ENCODE measurements at regions not wholly inside any gene's neighbourhood (a gene's known extent, or its start where the extent isn't known, plus 50 kb on each side); places are given as distances from the start of the nearest gene placed in this dataset.

DNA sequence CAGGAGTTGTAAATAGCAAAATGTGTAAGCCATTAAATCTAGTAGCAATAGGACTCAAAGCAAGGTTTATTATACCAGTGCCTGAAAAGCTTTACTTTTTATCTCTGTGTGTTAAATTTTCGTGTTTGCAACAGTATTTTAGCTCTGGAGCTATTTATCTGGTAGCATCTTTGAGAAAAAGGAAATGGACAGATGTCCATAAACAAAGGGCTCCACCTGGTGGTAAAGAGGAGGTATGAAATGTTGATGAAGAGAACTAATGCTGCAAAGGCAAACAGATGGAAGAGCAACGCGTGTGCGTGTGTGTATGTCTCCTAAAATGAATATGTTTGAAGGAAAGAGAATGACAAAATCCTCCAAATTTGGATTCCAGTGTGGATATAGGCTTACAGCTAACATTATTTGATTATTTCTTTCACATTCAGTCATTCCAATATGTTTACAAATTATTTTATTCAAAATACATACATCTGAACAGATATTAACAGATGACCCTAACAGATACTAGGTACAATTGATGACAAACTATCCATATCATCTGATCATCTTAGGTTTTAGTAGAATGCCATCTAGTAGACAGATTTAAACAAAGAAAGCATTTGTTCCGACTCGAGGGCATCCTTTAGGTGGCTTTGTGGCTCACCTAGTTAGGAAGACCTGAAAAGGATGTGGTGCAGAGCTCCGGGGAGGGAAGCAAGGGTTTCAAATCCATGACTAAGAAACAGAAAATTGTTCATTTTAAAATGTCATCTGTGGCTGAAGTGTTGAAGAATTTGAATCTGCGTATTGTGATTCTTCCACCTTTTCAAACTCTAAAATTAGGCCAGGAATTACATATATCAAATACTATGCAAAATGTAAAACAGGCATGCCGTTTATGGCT is 383.3 kb downstream of the MTX2 start:
- TF ChIP-seq ZNF274 (IDR thresholded peaks at IDR 0.05; ENCODE audit: low read depth, low read length): no peak
- H3K4me3 ChIP-seq (ENCODE audit: low read length): no peak overlapping the region

DNA sequence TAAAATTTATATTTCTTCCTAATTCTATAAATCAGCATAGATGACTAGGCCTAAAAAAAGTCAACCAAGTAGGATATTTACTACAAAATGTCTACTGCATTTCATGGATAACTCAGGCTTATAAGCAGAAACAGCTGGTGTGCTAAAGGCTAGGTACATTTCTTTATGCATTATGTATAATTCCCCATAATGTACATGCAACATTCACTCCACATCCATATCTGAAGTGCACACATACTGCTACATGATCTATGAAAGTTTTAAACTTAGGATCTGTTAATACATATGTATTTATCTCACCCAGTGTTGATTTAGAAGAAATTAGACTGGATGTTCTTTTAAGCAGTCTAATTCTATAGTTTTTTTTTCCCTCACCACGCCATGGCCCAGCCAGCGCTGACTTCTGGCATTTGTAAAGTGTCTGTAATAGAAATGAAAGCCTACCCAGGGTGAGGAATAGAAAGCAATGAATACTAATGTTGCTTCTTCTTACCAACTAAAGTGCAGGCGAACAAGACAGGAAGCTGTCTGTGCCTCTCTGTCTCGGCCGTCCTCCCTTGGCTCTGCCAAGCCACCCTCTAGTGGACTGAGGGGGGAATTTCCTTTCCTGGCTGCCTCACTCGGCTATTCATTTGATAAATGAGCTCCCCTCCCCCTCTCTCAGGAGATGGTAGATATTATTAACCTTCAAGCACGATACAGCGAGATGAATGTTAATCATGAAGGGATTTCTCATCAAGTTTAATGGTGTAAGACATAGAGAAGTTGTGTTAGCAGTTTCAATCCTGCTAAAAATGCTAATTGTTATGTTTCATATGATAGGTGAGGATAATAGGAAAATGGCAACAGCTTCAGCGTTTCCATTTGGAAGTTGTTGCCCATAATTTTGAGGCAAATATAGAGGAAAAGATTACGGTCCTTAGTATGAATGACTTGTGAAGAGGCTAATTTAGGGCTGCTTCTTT is 384.5 kb downstream of the MTX2 start:
- no peak for TF ChIP-seq ZNF274 (IDR thresholded peaks at IDR 0.05; ENCODE audit: low read depth, low read length)
- H3K4me3 ChIP-seq (ENCODE audit: low read length): no peak overlapping the region

DNA sequence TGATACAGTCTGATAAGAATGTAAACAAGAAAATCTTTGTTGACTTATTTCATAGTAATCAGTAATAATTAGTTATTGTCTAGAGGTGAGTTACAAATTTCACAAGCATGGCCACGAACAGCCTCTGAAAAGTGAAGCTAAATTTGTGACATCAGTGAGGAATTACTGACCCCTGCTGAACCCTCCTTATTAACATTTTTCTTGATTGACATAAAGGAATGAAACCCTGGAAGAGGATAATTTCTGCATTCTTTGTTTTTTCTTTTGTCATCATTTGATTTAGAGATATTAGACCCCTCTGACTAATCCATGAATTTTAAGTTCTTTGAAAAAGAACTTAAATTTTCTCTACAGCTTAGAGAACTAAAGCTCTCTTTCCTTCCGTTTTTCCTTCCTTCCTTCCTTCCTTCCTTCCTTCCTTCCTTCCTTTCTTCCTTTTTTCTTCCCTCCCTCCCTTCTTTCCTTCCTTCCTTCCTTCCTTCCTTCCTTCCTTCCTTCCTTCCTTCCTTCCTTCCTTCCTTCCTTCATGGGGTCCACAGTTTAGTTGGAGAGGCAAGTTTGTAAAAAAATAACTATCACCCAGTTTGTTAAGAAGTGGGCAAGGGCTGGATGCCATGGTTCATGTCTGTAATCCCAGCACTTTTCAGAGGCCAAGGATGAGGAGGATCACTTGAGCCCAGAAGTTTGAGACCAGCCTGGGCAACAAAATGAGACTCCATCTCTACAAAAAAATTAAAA is 387.0 kb downstream of the MTX2 start:
- no peak for TF ChIP-seq ZNF274 (IDR thresholded peaks at IDR 0.05; ENCODE audit: low read depth, low read length)
- H3K4me3 ChIP-seq (ENCODE audit: low read length): no peak overlapping the region

DNA sequence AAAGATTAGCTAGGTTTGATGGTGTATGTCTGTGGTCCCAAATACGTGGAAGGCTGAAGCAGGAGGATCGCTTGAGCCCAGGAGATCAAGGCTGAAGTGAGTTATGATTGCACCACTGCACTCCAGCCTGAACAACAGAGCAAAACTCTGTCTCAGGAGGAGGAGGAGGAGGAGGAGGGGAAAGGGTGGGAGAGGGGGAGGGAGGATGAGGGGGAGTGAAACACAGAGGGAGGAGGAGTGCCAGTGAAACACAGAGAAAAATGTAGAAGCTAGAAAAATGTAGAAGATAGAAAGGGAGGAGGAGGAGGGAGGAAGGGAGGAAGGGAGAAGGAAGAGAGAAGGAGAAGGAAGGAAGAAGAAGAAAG is 387.5 kb downstream of the MTX2 start:
- no peak overlapping the region for H3K4me3 ChIP-seq (ENCODE audit: low read length)
- no peak for TF ChIP-seq ZNF274 (IDR thresholded peaks at IDR 0.05; ENCODE audit: low read depth, low read length)

DNA sequence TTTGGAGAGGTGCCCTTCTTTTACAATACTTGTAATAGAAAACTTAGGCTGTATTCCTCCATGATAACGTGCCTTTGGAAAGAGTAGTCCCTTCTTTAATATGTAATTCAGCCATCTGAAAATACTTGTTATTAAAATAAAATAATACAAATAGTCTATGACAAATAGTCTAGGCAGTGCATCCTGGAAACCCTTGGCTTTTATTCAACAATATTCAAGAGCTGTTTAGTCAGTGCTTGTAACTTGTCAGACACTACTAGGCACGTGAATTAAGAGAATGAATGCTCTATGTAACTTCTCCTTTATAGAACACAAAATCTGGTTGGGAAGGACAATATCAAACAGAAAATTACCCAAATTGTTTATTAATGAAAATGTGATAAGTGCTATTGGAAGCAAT is 388.2 kb downstream of the MTX2 start:
- TF ChIP-seq ZNF274 (IDR thresholded peaks at IDR 0.05; ENCODE audit: low read depth, low read length): no peak

DNA sequence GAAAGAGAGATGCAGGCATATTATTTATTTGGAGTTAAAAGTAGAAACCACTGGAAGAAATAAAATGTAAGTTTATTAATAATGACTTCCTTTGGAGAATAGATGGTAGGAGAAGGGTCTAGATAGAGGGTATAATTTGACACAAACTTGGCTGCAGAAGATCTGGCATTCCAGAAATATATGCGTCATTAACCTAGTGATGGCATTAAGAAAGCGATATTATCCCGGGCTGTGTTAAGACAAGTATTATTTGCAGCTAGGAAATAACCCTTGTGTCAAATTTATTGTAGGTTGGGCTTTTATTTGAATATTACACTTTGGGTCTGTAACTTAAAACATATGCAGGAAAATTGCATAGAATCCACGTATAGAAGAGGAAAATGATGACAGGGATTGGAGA is 389.5 kb downstream of the MTX2 start:
- H3K4me3 ChIP-seq (ENCODE audit: low read length): no peak overlapping the region
- TF ChIP-seq ZNF274 (IDR thresholded peaks at IDR 0.05; ENCODE audit: low read depth, low read length): no peak

More for the DNA sequence above, 388.2 kb downstream of the MTX2 start:
- no peak overlapping the region for H3K4me3 ChIP-seq (ENCODE audit: low read length)

DNA sequence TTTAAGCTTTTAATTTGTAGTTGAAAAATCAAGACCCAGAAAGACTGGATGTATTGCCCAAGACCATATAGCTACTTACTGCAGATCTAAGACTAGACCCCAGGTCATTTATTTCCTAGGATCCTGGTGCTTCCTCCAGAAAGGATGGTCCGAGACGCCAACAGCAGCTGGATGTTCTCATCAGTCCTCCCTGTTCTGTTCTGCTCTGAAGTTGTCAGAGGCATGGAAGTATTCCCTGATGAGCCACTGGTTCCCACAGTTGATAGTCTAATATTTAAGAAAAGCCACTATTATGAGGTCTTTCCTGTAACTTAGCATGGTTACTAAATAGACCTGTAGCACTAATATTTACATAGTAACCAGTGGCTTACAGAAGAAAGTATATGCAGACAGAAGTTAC is 393.5 kb downstream of the MTX2 start:
- H3K4me3 ChIP-seq (ENCODE audit: low read length): no peak overlapping the region
- no peak for TF ChIP-seq ZNF274 (IDR thresholded peaks at IDR 0.05; ENCODE audit: low read depth, low read length)

DNA sequence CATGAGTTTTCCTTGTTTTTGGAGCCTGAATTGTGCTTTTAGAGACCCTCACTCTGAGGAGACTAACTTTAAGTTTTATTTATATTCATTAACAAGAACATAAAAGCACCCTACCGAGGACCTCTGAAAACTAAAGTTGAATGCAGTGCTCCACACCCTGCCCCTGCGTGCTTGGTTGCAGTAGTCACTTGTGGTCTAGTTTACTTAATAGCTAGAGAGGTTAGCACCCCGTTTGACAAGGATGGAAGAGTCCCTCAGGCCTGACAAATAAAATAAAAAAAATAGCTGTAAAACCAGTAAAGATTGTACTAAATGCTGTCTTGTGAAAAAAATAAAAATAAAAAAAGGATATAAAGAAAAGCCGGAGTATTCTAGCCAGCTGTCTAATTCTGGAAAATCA is 395.2 kb downstream of the MTX2 start:
- H3K4me3 ChIP-seq (ENCODE audit: low read length): no peak overlapping the region
- no peak for TF ChIP-seq ZNF274 (IDR thresholded peaks at IDR 0.05; ENCODE audit: low read depth, low read length)

DNA sequence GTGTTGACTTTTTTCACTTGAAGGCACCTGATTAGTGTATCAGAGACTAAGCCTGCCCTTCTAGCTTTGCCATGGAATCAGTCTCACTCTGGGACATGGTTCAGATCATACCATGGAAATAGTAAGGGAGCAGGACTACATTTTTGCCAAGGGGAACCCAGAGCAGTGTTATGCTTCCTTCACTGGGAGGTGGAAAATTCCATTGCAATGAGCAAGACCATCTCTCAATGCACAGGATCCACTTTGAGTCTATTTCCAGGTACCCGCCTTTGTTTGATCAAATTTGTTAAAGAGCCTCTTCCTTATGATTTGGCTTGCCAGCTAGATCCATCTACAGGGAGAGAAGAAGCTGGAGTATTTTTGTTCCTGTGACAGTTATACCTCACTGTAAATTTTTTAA is 395.8 kb downstream of the MTX2 start:
- H3K4me3 ChIP-seq (ENCODE audit: low read length): no peak overlapping the region
- no peak for TF ChIP-seq ZNF274 (IDR thresholded peaks at IDR 0.05; ENCODE audit: low read depth, low read length)

DNA sequence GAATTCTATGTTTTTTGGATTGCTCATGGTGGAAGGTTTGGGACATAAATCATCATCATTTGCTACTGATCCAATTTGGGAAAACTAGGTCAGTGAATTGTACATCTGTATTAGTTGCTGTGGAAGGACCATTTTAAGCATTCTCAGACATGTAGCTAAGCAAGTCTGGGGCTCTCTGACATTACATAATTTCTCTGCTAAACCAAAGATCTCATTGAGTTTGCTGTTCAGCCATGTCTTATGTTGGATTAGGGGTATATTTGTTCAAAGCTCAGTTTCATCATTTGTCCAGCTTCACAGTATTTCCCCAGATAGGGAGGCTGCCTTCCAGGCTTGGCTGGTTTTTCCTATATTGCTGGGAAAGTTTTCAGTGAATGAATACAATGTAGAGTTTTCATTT is 399.7 kb downstream of the MTX2 start:
- no peak overlapping the region for H3K4me3 ChIP-seq (ENCODE audit: low read length)
- no peak for TF ChIP-seq ZNF274 (IDR thresholded peaks at IDR 0.05; ENCODE audit: low read depth, low read length)

DNA sequence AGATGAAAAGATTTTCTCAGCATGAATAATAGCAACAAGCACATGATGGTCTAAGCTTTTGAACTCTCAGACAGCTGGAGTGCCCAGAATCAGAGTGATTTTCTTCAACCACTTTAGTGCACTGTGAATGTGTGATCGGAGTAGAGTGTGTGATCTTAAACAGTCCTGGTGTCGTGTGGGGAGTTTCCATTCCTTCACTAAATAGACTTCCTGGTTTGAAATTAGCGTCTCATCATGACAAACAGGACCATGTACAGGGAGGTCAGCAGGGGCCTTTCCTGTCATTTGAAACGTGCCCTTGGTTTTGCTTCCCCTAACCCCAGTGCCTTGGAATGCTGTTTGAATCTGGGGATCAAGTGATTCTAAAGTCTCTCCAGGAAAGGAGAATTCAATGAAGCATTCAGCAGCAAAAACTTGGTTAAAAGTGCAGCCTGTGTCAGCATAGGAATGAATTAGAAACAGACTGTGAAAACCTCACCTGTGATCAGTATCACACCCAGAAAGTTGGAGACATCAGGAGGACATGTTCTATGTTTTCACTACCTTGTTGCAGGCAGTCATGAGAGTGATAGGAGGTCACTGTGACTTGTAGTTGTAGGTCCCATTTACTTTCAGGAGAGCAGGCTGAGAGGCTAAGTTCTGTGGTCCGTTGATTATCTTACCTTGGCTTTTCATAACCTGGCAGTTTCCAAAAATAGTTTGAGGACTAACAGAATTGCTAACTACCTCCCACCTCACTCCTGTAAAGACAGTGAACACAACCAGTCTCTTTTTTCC is 400.3 kb downstream of the MTX2 start:
- no peak overlapping the region for H3K4me3 ChIP-seq (ENCODE audit: low read length)
- TF ChIP-seq ZNF274 (IDR thresholded peaks at IDR 0.05; ENCODE audit: low read depth, low read length): no peak

DNA sequence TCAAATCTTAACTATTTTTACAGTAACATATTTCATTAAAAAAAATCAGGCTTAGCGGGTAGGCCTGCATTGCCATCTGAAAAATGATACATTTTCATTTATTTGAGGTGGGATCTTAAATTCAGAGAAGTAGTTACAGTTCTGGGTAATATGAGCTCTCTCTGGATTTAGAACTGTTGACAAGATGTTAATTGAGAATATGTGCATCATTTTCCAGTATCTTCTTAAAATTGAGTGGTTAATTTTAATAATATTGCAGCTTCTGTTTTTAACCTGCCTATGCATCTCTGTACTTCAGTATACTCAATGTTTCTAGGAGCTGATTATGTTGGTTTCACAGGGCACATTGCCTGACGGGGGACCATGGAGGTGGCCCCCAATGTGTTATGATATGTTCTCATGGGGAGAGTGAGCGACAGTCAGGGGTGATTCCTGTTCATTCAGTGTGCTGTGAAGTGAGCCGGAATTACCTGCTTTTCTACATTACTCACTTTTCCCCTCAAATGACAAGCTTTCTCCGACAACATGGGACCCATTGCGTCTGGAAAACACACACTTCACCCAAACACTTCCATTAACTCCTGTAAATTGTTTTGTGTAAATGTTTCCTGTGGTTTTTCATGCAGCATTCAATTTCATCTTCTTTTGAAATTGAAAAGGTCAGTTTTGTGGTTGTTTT is 406.2 kb downstream of the MTX2 start:
- H3K4me3 ChIP-seq (ENCODE audit: low read length): no peak overlapping the region
- TF ChIP-seq ZNF274 (IDR thresholded peaks at IDR 0.05; ENCODE audit: low read depth, low read length): no peak

DNA sequence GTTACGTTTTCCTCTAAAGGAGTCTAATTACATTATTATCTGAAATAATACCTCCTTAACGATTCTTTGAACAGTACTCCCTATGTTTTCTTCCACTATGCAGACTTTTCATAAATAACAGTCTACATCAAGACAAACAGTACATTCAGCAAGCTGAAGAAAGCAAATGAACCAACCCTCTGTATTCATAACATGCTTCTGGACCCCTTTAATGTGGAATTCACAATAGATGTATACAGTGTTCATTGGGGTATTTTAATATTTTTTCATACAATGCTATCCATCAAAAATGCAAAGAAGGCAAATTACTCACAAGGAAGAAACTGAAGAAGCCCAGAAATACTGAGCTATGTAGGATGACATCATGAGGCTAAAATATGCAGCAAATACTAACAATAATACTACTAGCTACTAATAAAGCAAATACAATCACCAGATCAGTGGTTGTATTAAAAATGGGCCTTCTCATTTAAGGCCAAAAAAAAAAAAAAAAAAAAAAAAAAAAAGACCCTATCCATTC is 408.6 kb downstream of the MTX2 start:
- H3K4me3 ChIP-seq (ENCODE audit: low read length): no peak overlapping the region
- no peak for TF ChIP-seq ZNF274 (IDR thresholded peaks at IDR 0.05; ENCODE audit: low read depth, low read length)

All from GM08714 (cell line).